ENCODE measurements at regions not wholly inside any gene's neighbourhood (a gene's known extent, or its start where the extent isn't known, plus 50 kb on each side); places are given as distances from the start of the nearest gene placed in this dataset.

DNA sequence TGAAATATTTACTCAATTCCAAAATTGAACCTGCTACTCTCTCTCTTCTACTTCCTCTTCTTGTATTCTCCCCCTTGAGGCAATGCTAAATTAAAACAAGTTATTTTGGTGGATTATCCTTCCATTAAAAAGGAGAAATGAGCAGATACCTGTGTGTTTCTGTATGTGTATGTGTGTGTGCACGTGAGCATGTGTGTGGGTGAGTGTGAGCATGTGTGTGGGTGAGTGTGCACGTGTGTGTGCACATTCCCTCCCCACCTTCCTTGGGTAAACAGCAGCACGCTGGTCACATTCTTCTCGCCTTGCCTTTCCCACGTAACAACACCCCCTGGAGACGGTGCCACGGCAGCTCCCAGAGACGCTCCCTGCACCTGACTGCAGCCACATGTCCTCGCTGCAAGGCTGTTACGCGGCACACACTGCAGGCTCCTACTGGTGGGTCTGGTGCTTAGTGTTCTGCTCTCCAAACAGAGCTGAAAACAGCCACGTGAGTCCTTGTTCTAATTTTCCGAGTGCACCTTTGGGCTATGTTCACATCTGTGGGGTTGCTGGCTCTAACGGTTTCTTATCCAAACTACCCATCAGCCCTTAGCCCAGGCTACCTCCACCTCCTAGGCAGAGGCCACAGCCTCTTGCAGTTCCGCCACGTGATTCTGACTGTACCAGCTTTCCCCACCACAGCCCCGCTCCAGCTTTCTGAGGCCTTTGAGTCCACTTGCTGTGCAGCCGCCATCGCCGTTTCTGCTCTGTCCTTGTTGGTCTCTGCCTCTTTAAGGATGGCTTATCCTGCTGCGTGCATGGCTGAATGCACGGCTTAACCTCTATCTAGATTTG is 123.4 kb downstream of the CTTN start:
- no peak for DNase-seq

DNA sequence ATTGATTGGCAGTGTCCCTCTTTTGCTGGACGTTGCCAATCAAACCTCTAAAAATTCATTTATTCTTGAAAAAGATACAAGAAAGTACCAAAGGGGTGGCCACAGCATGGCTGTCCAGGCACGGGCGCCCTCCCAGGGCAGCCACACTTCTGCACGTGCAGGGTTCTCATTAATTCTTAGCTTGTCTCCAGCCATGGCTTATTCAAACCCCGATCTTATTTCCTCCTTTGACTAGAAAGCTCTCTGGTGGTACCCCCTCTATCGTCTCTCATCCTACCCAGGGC is 123.9 kb downstream of the CTTN start:
- no peak for DNase-seq

DNA sequence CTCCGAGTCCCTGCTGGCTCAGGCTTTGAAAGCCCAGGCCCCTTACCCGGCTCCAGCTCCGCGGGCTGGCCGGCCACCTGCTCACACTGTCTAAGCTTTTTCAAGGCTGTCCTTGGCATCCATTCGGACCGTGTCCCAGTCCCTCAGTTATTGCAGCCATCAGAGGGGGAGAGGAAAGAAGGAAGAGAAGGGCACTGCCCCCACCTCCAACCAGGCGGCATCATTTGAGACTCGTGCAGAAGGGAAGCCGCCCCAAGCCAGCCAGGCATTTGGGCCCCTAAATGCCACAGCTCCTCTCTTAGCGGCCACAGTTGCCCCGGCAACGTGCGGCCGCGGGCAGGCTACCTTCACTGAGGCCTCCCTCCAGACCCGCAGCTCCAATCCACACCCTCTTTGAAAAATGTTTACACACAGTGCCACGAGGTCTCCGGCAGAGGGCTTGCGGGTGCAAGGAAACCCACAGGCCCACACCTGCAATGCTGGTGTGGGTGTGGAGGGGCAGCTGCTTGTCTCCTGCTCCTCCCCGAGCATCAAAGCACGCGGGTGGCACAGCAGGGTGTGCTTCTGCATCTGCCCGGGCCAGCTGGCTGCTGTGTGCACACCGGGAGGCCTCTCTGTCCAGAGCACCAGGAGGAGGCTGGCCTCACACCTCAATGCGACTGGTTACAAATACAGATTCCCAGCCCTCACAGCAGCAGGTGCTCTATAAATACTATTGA is 124.4 kb downstream of the CTTN start:
- DNase-seq = peak in 1 of 2 donors; percentile 14

DNA sequence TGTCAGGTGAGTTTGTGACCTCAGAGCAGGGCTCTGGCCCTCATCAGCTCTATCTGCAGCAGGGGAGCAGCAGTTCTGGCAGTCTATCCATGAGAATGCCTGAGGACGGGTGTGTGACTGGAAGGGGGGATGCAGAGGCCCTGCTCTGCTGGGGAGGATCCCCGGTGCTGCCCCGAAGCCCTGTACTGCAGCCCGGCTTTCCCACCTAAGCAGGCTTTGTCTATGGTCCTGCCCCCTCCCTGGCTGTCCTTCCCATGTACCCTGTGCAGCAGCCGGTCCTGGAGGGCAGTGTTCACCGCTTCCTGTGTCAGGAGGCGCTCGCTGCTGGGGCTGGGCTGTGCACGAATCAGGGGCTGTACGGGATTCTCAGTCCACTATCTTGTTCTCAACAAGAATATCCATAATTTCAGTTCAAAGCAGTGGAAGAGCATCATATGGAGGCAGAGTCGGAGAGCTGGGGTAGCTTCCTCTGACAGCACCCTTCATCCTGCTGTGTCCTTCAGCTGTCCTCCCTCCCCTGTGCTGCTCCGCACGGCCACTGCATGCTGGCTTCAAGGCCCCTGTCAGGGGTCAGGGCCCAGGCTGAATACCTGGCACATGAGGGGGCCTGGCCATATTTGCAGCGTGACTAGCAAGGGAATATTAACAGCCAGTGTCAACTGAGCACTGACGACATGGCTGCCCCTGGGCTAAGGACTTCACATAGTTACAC is 125.2 kb downstream of the CTTN start:
- DNase-seq = no peak

DNA sequence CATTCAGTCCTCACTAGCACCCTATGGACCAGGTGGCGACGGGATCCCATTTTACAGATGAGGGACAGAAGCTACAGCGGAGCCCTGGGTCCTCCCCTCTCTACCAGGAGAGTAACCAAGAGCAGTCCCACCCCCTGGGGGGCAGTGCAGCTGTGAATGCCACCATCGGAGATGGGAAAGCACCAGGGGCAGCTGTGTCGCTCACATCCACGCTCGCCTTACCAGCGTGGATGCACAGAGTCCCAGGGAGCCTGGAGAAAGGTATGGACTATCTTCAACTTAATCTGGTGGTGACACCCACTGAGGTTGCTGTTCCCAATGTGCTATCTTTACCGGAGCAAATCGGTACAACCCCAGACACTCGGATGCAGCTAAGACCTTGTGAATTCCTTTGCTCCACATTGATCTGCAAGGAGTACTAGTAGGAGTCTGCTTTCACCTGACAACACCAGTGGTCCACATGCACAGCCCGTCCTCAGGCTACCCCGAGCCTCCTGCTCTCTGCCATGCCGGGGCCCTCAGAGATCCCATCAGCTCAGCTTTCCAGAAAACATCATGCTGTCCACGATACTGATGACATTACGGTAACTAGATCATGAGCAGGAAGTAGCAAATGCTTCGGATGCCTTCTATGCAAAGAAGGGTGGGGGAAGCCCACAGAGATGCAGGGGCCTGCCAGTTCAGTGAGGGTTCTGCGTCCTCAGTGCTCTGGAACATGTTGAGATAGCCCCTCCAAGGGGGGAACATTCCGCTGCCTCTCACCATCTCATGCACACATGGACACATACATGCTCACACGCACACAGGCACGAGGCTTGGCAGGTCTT is 126.0 kb downstream of the CTTN start:
- no peak for DNase-seq

DNA sequence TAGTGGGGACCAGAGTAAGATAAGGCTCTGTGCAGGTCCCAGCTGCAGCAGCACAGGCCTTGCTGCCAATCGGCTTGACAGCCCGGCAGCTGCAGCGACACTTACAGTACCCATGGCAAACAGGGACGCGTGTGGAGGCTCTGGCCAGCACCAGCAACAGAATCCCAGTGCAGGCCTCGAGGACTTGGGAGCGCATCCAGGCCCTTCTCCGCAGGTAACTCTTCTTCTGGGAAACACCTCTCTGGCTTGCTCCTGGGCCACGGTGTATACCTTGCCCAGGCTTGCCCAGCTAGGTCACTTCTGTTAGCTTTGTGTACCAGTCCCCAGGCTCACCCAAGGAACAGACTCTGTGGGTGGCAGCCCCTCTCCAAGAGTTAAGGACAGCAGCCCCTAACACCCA is 126.7 kb downstream of the CTTN start:
- DNase-seq = no peak

DNA sequence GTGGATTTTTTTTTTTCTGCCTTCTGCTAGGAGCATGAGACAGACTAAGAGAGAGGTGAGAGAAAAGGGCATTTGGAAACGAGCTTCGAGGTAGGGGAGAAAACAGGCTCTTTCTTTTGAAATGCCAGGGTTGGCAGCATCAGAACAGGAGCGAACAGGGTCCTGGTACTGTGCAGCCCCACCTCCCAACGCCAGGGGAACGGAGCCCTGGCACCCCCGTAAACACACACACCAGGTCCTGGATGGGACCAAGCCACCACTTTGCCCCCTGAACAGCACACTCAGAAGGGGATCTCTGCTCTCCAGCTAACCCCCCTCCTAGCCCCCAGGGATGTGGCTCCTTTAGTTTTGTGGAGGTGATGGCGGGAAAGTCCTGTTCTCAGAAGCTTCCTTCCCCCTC is 127.1 kb downstream of the CTTN start:
- no peak for DNase-seq

DNA sequence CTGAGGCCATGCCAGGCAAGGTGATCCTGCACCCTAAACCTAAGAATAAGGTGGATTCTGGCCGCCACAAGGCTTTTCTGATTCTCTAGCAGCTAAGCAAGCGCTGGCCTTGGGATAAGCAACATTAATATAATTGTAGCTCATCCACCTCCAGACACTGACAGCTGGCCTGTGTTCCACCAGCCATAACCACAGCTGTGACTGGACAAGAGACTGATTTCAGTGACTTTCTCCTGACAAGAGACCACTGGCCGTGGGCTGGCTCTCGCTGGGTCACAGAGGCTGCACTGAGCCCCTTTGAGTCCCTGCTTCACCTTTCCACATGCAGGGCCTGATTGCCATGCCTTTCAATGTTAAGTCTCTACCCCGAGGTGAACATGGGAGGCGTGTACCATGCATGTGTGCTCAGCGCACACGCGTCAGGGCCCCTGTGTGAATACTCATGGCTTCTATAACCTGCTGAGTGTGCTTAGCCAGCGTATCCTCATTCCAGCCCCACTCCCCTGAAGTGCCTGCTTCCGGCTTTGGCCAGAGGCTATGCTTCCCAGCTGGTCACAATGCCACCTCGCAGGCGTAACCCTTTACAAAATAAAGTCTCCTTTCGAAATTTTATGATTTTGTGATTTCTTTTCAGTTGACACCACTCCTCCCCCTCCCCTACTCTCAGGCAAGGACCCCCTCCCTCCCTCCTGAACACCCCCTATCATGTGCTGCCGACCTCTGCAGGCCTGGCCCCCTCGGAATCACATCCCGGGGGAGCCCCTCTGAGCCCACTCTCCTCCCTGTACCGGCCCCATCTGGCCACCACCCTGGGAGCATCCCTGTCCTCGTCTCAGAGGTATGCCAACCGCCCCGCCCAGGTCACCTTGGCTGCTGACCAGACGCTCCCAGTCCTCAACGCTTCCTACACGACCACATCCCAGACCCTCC is 128.1 kb downstream of the CTTN start:
- peak; percentile 26 to 36 for DNase-seq

DNA sequence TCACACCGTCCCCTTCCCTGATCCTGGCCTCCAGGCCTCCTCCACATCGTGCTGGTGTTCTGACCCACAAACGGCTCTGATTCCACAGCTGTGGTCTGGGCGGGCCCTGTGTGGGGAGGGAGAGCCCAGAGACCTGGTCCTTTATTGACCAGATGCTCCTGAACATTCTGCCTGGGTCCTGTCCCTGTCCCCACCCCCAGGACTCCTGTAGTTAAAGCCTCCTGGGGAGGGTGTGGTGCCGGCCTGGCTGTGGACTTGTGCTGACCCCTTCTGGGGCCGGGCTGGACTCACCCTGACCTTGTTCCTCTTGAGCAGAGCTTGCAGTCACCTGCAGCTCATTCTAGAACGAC is 128.7 kb downstream of the CTTN start:
- DNase-seq = no peak

DNA sequence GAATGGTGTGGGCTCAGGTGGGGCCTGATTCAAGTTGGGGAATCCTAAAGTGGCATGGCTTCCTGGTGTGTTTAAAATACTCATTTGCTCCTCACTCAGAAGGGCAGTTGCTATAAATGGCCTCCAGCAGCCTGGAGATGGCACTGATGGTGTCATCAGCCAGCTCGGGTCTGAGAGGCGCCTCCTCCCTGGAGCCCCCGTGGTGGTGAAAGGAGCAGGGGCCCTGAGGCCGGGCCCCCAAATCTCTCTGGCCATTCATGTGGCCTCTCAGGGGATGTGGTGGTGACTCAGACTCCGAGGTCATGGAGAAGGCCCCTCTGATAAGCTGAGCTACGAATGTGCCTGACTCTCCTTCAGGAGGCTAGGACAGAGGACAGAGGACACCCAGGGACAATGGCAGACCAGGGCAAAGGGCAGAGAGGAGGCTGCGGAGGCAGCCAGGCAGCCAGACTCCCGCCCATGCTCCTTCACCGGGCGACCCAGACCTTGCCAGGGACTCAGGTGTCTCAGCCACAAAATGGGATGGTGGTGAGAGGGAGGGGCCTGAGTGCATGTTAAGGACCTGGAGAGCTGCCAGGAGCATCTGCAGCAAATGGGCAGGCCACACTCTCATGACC is 129.2 kb downstream of the CTTN start:
- no peak for DNase-seq

DNA sequence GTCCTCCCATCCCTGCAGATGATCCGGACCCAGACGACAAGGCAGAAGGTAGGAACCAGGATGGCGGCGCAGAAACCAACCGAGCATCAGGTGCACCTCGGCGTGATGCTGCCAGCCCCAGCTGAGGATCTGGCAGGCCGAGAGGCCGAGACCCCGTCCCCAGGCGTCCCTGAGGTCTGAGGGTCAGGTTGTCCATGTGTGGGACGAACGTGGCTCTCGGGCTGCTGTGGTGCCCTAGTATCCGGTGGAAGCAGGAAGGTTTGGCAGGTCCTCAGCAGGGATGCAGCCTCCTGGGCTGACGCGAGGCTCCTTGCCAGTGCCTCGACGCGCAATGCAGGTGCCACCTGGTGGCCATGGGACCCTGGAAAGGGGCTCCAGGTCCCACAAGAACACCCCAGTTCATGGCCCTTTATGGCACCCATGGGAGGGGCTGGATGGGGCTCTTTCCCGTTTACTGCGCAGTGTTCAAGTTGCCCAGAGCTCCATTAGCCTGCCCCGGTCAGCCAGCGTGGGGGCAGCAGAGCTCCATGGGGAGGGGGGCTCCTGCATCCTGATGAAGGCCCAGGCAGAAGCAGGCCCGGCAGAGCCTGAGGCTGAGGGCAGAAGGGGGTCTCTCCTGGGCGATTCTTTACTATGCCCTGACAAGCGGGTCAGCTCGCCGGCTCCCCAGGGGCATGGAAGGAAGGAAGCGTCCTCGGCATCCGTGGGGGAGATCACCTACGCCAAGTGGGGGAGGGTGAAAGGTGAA is 129.9 kb downstream of the CTTN start:
- DNase-seq = no peak

DNA sequence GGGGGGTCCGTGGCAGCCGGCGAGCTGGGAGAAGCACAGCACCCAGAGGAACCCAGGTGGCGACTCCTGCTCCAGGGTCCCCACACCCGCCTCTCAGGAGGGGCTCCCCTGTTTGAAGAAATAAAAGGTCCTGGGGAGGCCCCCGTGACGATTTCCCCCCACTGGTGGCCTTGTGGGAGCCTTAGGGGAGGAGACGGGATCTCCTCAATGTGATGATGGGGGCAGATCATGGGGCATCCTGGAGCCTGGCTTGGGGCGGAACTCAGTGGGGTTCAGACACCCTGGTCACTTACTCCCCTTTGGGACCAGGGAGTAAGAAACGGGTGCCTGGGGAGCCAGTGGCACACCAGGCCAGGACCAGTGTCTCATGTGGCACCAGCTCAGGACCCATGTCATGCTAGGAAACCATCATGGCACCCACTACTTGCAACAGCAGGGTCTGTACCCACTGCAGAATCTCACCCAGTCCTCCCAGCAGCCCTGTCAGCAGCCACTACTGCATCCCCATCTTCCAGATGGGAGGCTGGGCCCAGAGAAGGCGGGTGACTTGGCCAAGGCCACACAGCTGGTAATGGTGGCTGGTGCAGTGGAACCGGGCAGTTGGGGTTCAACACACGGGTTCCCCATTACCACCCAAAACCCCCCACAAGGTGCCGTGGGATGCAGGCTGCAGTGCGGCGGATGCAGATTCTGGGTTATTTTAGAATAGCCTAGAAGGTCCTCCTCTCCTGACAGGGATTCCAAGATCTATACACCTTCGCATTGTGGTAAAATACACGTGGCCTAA is 130.7 kb downstream of the CTTN start:
- no peak for DNase-seq

DNA sequence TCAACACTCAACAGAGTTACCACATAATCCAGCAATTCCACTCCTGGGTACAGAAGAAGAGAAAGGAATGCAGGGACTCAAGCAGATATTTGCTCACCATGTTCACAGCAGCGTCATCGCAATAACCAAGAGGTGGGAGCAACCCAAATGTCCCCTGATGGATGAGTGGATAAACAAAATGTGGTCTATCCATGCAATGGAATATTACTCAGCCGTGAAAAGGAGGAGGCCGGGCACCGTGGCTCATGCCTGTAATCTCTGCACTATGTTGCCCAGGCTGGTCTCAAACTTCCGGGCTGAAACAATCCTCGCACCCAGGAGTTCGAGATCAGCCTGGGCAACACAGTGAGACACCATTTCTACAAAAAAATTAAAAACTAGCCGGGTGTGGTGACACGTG is 131.7 kb downstream of the CTTN start:
- DNase-seq = no peak

DNA sequence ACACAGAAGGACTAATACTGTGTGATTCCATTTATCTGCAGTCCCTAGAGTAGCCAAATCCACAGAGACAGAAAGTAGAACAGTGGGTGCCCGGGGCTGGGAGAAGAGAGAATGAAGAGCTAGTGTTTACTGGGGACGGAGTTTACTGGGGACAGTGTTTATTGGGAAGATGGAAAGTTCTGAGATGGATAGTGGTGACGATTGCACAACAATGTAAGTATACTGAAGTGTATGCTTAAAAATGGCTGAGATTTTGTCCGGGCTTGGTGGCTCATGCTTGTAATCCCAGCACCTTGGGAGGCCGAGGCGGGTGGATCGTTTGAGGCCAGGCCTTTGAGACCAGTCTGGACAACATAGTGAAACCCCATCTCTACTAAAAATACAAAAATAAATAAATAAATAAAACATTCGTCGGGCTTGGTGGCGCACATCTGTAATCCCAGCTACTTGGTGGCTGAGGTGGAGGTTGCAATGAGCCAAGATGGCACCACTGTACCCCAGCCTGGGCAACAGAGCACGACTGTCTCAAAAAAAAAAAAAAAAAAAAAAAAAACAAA is 132.4 kb downstream of the CTTN start:
- no peak for DNase-seq

DNA sequence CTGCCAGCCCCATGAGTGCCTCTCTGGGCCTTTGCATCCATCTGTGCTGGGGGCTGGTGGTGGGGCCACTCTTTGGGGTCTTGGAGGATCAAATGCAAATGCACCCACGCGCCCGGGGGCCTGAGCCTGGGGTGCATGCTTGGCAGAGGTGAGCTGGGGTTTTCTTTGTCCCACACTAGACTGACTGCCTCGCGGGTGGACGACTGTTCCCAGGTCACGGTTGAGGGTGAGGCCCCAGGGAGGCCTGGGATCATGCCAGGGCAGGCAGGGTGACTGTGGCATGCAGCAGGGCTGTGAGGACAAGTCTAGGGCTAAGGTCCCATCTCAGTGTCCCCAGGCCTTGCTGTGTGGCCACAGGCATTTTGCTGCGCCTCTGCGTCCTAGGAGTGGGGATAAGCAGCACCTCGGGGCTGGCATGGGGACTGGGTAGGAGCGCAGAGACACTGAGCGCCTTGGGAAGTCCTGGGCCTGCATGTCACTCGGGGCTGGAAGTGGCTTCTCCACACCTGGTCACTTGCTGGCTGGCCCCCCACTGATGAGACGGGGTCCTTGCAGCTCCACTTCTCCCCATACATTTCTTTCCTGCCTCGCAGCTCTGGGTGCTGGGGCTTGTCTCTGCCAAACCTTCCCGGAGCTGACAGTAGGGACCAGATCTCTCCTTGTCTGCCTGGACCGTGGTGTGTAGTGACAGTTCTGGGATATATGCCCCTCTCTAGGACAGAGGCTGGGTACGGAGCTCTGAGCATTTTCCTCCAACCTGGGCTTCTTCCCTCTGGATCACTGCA is 133.1 kb downstream of the CTTN start:
- no peak for DNase-seq

DNA sequence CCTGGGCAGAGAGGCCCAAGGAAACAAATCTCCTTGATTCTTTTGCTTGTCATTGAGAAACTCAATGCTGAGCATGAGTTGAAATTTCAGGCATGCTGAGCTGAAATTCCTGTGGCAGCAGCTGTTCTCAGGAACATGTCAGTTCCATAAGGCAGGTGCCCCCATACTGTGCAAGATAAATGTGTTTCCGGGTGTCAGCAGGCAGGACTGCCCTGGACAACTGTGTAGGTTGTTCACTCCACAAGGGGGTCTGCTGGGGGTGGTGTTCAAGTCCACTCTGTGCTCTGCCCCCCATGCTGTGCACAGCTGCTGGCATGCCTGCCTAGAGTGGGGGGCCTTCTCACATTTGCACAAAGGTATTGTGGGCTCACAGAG is 133.7 kb downstream of the CTTN start:
- no peak for DNase-seq

DNA sequence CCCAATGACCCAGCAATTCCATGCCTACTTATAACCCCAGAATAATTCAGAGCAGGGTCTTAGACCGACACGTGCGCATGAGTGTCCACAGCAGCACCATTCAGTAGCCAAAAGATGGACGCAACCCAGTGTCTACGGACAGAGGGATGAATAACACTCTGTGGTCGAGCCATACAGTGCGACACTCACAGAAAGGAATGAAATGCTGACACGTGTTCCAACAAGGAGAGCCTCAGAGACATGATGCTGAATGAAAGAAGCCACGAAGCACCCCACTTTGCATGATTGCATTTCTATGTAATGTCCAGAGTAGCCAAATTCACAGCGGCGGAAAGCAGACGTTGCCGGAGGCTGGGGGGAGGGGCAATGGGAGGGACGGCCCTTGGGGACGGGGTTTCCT is 134.4 kb downstream of the CTTN start:
- no peak for DNase-seq
